Esophagus muscularis mucosa (tissue), 3 donors: ENCODE measurements at regions not wholly inside any gene's neighbourhood (a gene's known extent, or its start where the extent isn't known, plus 50 kb on each side); places are given as distances from the start of the nearest gene placed in this dataset.

Experiments used
- CTCF ChIP-seq, 3 experiments: fragments of 200-600 bp in 2 of 3; fragments of 450-650 bp in 1 of 3; sonication (generic) in 2 of 3; IDR thresholded peaks; one replicate each; pipeline ENCODE4 v1.5.1; 2017 to 2019; ENCODE audit warnings: antibody characterized with exemption in 3 of 3, mild to moderate bottlenecking in 2 of 3, moderate library complexity in 1 of 3
- POLR2A ChIP-seq: fragments of 450-650 bp; IDR thresholded peaks from one replicate; pipeline ENCODE4 v1.6.1; 2017; ENCODE audit warnings: antibody characterized with exemption, moderate library complexity, mild to moderate bottlenecking, low read depth

- TF ChIP-seq CTCF (IDR thresholded peaks at IDR 0.05), result no peak
- no peak for TF ChIP-seq POLR2A
Measured at GRCh38 chr7:83878614-83879013, 229.7 kb upstream of the SEMA3E start.
